IMR-90 (cell line): ENCODE measurements at regions not wholly inside any gene's neighbourhood (a gene's known extent, or its start where the extent isn't known, plus 50 kb on each side); places are given as distances from the start of the nearest gene placed in this dataset.

ENCODE experiments used
- CTCF ChIP-seq: conservative IDR thresholded peaks from 2 replicates; pipeline ENCODE4 v1.5.1; 2012; ENCODE audit warnings: mild to moderate bottlenecking, low read depth, low read length, improper control_type of control experiment
- POLR2A ChIP-seq: IDR thresholded peaks from 2 replicates; pipeline ENCODE4 v1.6.1; 2012; ENCODE audit warnings: mild to moderate bottlenecking, low read depth, low read length
- RCOR1 ChIP-seq: IDR thresholded peaks from 2 replicates; pipeline ENCODE4 v1.6.1; 2012; ENCODE audit warnings: mild to moderate bottlenecking, low read length, improper control_type of control experiment; ENCODE audit not compliant: insufficient replicate concordance
- USF2 ChIP-seq: fragments of 150-350 bp; IDR thresholded peaks from 2 replicates; pipeline ENCODE4 v1.6.1; 2017; ENCODE audit warnings: mild to moderate bottlenecking, antibody characterized with exemption, low read length, low read depth

- TF ChIP-seq CTCF = no peak
- TF ChIP-seq USF2 = no peak
- no peak for TF ChIP-seq POLR2A
- TF ChIP-seq RCOR1 = no peak
Measured at GRCh38 chr10:64529003-64529350, 1007.8 kb downstream of the REEP3 start.
